Transverse colon (tissue), 4 donors: ENCODE measurements at regions not wholly inside any gene's neighbourhood (a gene's known extent, or its start where the extent isn't known, plus 50 kb on each side); places are given as distances from the start of the nearest gene placed in this dataset.

Experiments used
- DNase-seq: peaks from one replicate; pipeline ENCODE4 v3.0.0-alpha.2; 2019
- H3K27ac ChIP-seq, 4 donors: fragments of 200-600 bp; sonication (generic); 2 replicates each; pipeline ENCODE4 v1.5.1; 2016 to 2018; ENCODE audit warnings: inconsistent platforms in 4 of 4
- H3K27me3 ChIP-seq: fragments of 200-600 bp; sonication (generic); 2 replicates; pipeline ENCODE4 v1.5.1; 2017; ENCODE audit warnings: inconsistent platforms
- H3K36me3 ChIP-seq, 4 donors: fragments of 200-600 bp; sonication (generic); 2 replicates each; pipeline ENCODE4 v1.5.1; 2017 to 2019; ENCODE audit warnings: inconsistent platforms in 4 of 4
- H3K4me1 ChIP-seq, 4 donors: fragments of 200-600 bp; sonication (generic); 2 replicates each; pipeline ENCODE4 v1.5.1; 2017 to 2020; ENCODE audit warnings: inconsistent platforms in 4 of 4
- H3K4me3 ChIP-seq, 4 donors: fragments of 200-600 bp; sonication (generic); 1 replicate in 1 of 4; 2 replicates in 3 of 4; pipeline versions ENCODE4 v1.5.1 to v1.6.1; 2017 to 2019; ENCODE audit warnings: inconsistent platforms in 4 of 4
- H3K9me3 ChIP-seq, 2 donors: fragments of 200-600 bp; sonication (generic); 2 replicates each; pipeline ENCODE4 v1.5.1; 2017 to 2019; ENCODE audit warnings: inconsistent platforms in 2 of 2
- EP300 ChIP-seq: sonication (generic); formaldehyde crosslinking; IDR thresholded peaks from one replicate; pipeline ENCODE4 v1.6.1; 2017; ENCODE audit warnings: antibody characterized with exemption, low read depth
- POLR2A ChIP-seq: fragments of 450-650 bp; IDR thresholded peaks from one replicate; pipeline ENCODE4 v1.6.1; 2016; ENCODE audit warnings: antibody characterized with exemption, mild to moderate bottlenecking, moderate library complexity
- POLR2AphosphoS5 ChIP-seq, 3 donors: sonication (generic); formaldehyde crosslinking; IDR thresholded peaks; one replicate each; pipeline ENCODE4 v1.6.1; 2016; ENCODE audit warnings: antibody characterized with exemption in 3 of 3
- WGBS, 2 donors: methylation state at CpG; one replicate each; pipeline ENCODE4 v1.1.5; 2018; ENCODE audit warnings: low coverage in 1 of 2; 5-methylcytosine and 5-hydroxymethylcytosine counted together
- in situ Hi-C, 4 donors: fragments of 200-750 bp; cut with MboI; loops; one replicate each; pipeline versions ENCODE4 v1.15.0 to v1.15.1; 2017; ENCODE audit warnings: low sequenced_read_pairs in 3 of 4, low pct_ligation_motif_present in 1 of 4, low pct_unique_long_range_greater_than_20kb in 1 of 4
- intact Hi-C: fragments of 100-400 bp; cut with DNase I; formaldehyde crosslinking; loops from one replicate; pipeline ENCODE4 v1.15.1; 2023; ENCODE audit warnings: low total_unique reads
- TF ChIP-seq, protein P1 (sequence below), 5 experiments: fragments of 200-600 bp in 3 of 5; fragments of 450-650 bp in 2 of 5; sonication (generic) in 3 of 5; IDR thresholded peaks; 1 replicate in 2 of 5; 2 replicates in 3 of 5; pipeline ENCODE4 v1.5.1; 2016 to 2017; ENCODE audit warnings: antibody characterized with exemption in 5 of 5, inconsistent platforms in 3 of 5, mild to moderate bottlenecking in 2 of 5, moderate library complexity in 1 of 5

GRCh38 chr3:28191363-28191762 is 50.1 kb upstream of the CMC1 start:
- in situ Hi-C loops (no loop called here), intact Hi-C loops (no loop called here)
- Histone ChIP-seq H3K27me3 (no peaks in the 10 kb centered on the region), H3K4me1 (no peaks in the 10 kb centered on the region), H3K27ac (no peak overlapping the region), H3K4me3 (no peak overlapping the region), H3K9me3 (no peaks in the 10 kb centered on the region), H3K36me3 (no peaks in the 10 kb centered on the region)
- 91% methylated on average over 2 of the region's 2 CpGs for WGBS, 2 donors
- no peak for DNase-seq
- TF ChIP-seq POLR2AphosphoS5 (IDR thresholded peaks at IDR 0.05) (no peak), EP300 (no peak), POLR2A (no peak)
- TF ChIP-seq, protein P1, sequence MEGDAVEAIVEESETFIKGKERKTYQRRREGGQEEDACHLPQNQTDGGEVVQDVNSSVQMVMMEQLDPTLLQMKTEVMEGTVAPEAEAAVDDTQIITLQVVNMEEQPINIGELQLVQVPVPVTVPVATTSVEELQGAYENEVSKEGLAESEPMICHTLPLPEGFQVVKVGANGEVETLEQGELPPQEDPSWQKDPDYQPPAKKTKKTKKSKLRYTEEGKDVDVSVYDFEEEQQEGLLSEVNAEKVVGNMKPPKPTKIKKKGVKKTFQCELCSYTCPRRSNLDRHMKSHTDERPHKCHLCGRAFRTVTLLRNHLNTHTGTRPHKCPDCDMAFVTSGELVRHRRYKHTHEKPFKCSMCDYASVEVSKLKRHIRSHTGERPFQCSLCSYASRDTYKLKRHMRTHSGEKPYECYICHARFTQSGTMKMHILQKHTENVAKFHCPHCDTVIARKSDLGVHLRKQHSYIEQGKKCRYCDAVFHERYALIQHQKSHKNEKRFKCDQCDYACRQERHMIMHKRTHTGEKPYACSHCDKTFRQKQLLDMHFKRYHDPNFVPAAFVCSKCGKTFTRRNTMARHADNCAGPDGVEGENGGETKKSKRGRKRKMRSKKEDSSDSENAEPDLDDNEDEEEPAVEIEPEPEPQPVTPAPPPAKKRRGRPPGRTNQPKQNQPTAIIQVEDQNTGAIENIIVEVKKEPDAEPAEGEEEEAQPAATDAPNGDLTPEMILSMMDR (IDR thresholded peaks at IDR 0.05), result no peak
